HCT116 (cell line): ENCODE measurements at regions not wholly inside any gene's neighbourhood (a gene's known extent, or its start where the extent isn't known, plus 50 kb on each side); places are given as distances from the start of the nearest gene placed in this dataset.

Source experiments
- ATAC-seq: fragments of 200-7000 bp; cut with Tn5 transposase; 2 replicates; pipeline ENCODE4 v1.9.1; 2020; ENCODE audit warnings: mild to moderate bottlenecking, moderate library complexity
- BruUV-seq: library from RNA; stranded (reverse); fragments of 400-500 nt; replicated peaks from 2 replicates; lab custom pipeline; 2021; lab: Mats Ljungman, UMichigan
- CTCF ChIA-PET: fragments of 300-600 bp; sonication (Branson Sonifier 250); formaldehyde crosslinking; loops from one replicate; lab custom pipeline; 2021; ENCODE audit warnings: antibody characterized with exemption; lab: Charles Lee
- POLR2A ChIA-PET: fragments of 300-600, 350-600 bp; sonication (Branson Sonifier 250); formaldehyde crosslinking; loops from one replicate; lab custom pipeline; 2021; ENCODE audit warnings: antibody characterized with exemption; lab: Charles Lee
- RAD21 ChIA-PET, 2 experiments: fragments of 300-600 bp; sonication (Branson Sonifier 250); formaldehyde crosslinking; loops; one replicate each; lab custom pipeline; 2023; ENCODE audit warnings: low total read pairs in 2 of 2; ENCODE audit not compliant: uncharacterized antibody in 2 of 2, unreplicated experiment in 2 of 2, low non-redundant PET in 1 of 2; lab: Charles Lee
- DNase-seq: peaks from one replicate; pipeline ENCODE4 v3.0.0-alpha.2; 2010; ENCODE audit warnings: low read depth, low spot score
- H2AFZ ChIP-seq: fragments of 200-600 bp; shearing (Covaris generic), sonication (generic); 2 replicates; pipeline ENCODE4 v1.6.1; 2017; ENCODE audit warnings: low read depth, mixed run types, mixed read lengths, antibody characterized with exemption, low read length; ENCODE audit not compliant: poor library complexity, severe bottlenecking
- H3K27ac ChIP-seq: 2 replicates; pipeline ENCODE4 v1.5.1; 2012; ENCODE audit warnings: low read depth, low read length
- H3K27me3 ChIP-seq: fragments of 200-600 bp; sonication (generic); 2 replicates; pipeline ENCODE4 v1.6.1; 2016; ENCODE audit warnings: mixed run types, low read length, mixed read lengths; ENCODE audit not compliant: insufficient read depth
- H3K36me3 ChIP-seq, 2 experiments: fragments of 200-500 bp in 1 of 2; fragments of 200-600 bp in 1 of 2; sonication (Bioruptor generic) in 1 of 2; sonication (generic) in 1 of 2; 2 replicates each; pipeline versions ENCODE4 v1.5.1 to v1.6.1; 2014 to 2016; ENCODE audit warnings: low read length in 2 of 2, inconsistent platforms in 1 of 2, mixed read lengths in 1 of 2, mixed run types in 1 of 2; ENCODE audit not compliant: insufficient read depth in 2 of 2, control insufficient read depth in 1 of 2
- H3K4me1 ChIP-seq, 2 experiments: fragments of 200-600 bp in 1 of 2; sonication (generic) in 1 of 2; 2 replicates each; pipeline versions ENCODE4 v1.5.1 to v1.6.1; 2012 to 2017; ENCODE audit warnings: low read length in 2 of 2, inconsistent platforms in 1 of 2, mild to moderate bottlenecking in 1 of 2, mixed read lengths in 1 of 2, mixed run types in 1 of 2, moderate library complexity in 1 of 2; ENCODE audit not compliant: insufficient read depth in 2 of 2, control insufficient read depth in 1 of 2
- H3K4me2 ChIP-seq: fragments of 200-600 bp; sonication (generic); 2 replicates; pipeline ENCODE4 v1.6.1; 2017; ENCODE audit warnings: mixed run types, low read length, mixed read lengths
- H3K4me3 ChIP-seq, 2 experiments: fragments of 200-600 bp in 1 of 2; sonication (generic) in 1 of 2; replicated peaks in 1 of 2; 2 replicates each; pipeline ENCODE4 v1.5.1; 2011 to 2016; ENCODE audit warnings: low read length in 2 of 2, control low read depth in 1 of 2, low read depth in 1 of 2, mild to moderate bottlenecking in 1 of 2, mixed read lengths in 1 of 2, mixed run types in 1 of 2
- H3K79me2 ChIP-seq: fragments of 200-600 bp; sonication (generic); 2 replicates; pipeline ENCODE4 v1.6.1; 2017; ENCODE audit warnings: mild to moderate bottlenecking, mixed run types, low read length, moderate library complexity, mixed read lengths; ENCODE audit not compliant: insufficient read depth
- H3K9ac ChIP-seq: fragments of 200-600 bp; sonication (generic); 2 replicates; pipeline ENCODE4 v1.6.1; 2016; ENCODE audit warnings: low read length, mixed read lengths
- H3K9me2 ChIP-seq: fragments of 200-600 bp; sonication (generic), shearing (Covaris generic); 2 replicates; pipeline ENCODE4 v1.6.1; 2017; ENCODE audit warnings: mixed run types, mild to moderate bottlenecking, moderate library complexity; ENCODE audit not compliant: insufficient read depth
- H3K9me3 ChIP-seq, 2 experiments: fragments of 200-500 bp in 1 of 2; fragments of 200-600 bp in 1 of 2; sonication (Bioruptor generic) in 1 of 2; sonication (generic) in 1 of 2; 2 replicates each; pipeline ENCODE4 v1.6.1; 2014 to 2017; ENCODE audit warnings: low read length in 2 of 2, mixed read lengths in 2 of 2, inconsistent platforms in 1 of 2, low read depth in 1 of 2, mild to moderate bottlenecking in 1 of 2, mixed run types in 1 of 2, moderate library complexity in 1 of 2; ENCODE audit not compliant: control insufficient read depth in 1 of 2, insufficient read depth in 1 of 2
- H4K20me1 ChIP-seq: fragments of 200-600 bp; sonication (generic), shearing (Covaris generic); 2 replicates; pipeline ENCODE4 v1.6.1; 2017; ENCODE audit warnings: mixed run types, mild to moderate bottlenecking, moderate library complexity; ENCODE audit not compliant: insufficient read depth
- ATF3 ChIP-seq: IDR thresholded peaks from 2 replicates; pipeline ENCODE4 v1.6.1; 2012
- CEBPB ChIP-seq: IDR thresholded peaks from 2 replicates; pipeline ENCODE4 v1.6.1; 2012; ENCODE audit warnings: low read depth
- EGR1 ChIP-seq: IDR thresholded peaks from 2 replicates; pipeline ENCODE4 v1.6.1; 2012; ENCODE audit warnings: low read depth
- EZH2 ChIP-seq: fragments of 200-600 bp; sonication (generic); IDR thresholded peaks from 2 replicates; pipeline ENCODE4 v1.6.1; 2017; ENCODE audit warnings: antibody characterized with exemption, mixed run types
- EZH2phosphoT487 ChIP-seq: fragments of 200-600 bp; IDR thresholded peaks from 2 replicates; pipeline ENCODE4 v1.6.1; 2018; ENCODE audit warnings: antibody characterized with exemption, borderline replicate concordance
- FOSL1 ChIP-seq: IDR thresholded peaks from 2 replicates; pipeline ENCODE4 v1.6.1; 2012; ENCODE audit warnings: low read depth
- JUND ChIP-seq: IDR thresholded peaks from 2 replicates; pipeline ENCODE4 v1.6.1; 2012
- POLR2AphosphoS5 ChIP-seq: IDR thresholded peaks from 2 replicates; pipeline ENCODE4 v1.6.1; 2011; ENCODE audit warnings: mild to moderate bottlenecking, low read depth, low read length, moderate library complexity
- REST ChIP-seq: IDR thresholded peaks from 2 replicates; pipeline ENCODE4 v1.6.1; 2012; ENCODE audit warnings: low read depth
- SIN3A ChIP-seq: IDR thresholded peaks from 2 replicates; pipeline ENCODE4 v1.6.1; 2012; ENCODE audit warnings: low read depth
- TCF7L2 ChIP-seq: IDR thresholded peaks from 2 replicates; pipeline ENCODE4 v1.7.0; 2011; ENCODE audit warnings: borderline replicate concordance, inconsistent platforms; ENCODE audit not compliant: insufficient read depth, insufficient read length; ENCODE audit errors: extremely low read depth
- YY1 ChIP-seq: IDR thresholded peaks from 2 replicates; pipeline ENCODE4 v1.6.1; 2011; ENCODE audit warnings: low read length, low read depth, moderate library complexity, mild to moderate bottlenecking; ENCODE audit not compliant: insufficient replicate concordance; ENCODE audit errors: extremely low read depth
- intact Hi-C: fragments of 100-400 bp; cut with micrococcal nuclease; formaldehyde crosslinking; loops from 2 replicates; pipeline ENCODE4 v1.10.0; 2022

- DNase-seq (no peak), ATAC-seq (no peak)
- Histone ChIP-seq H3K36me3 (no peaks in the 10 kb centered on the region), H3K79me2 (no peaks in the 10 kb centered on the region), H4K20me1 (no peaks in the 10 kb centered on the region; the same call in 1 of the 2 replicates), H2AFZ (no peak overlapping the region), H3K27me3 (no peaks in the 10 kb centered on the region), H3K4me1 (no peaks in the 10 kb centered on the region), H3K4me3 (no peak overlapping the region), H3K27ac (no peak overlapping the region), H3K4me2 (no peak overlapping the region), H3K9me2 (no peaks in the 10 kb centered on the region), H3K9me3 (no peaks in the 10 kb centered on the region), H3K9ac (no peak overlapping the region)
- ChIA-PET POLR2A (no interaction called here), RAD21 (no interaction called here), CTCF (no interaction called here)
- no TSS peak for BruUV-seq
- intact Hi-C loops = no loop called here
- no peak for TF ChIP-seq JUND
- no peak for TF ChIP-seq POLR2AphosphoS5
- TF ChIP-seq ATF3 = no peak
- TF ChIP-seq EZH2 = no peak
- no peak for TF ChIP-seq CEBPB
- TF ChIP-seq EZH2phosphoT487 = no peak
- no peak for TF ChIP-seq TCF7L2
- no peak for TF ChIP-seq SIN3A
- no peak for TF ChIP-seq EGR1
- TF ChIP-seq YY1 = no peak
- TF ChIP-seq REST = no peak
- no peak for TF ChIP-seq FOSL1
Measured at GRCh38 chr15:96066126-96066525, 264.4 kb upstream of the NR2F2 start.
